ENCODE measurements at regions not wholly inside any gene's neighbourhood (a gene's known extent, or its start where the extent isn't known, plus 50 kb on each side); places are given as distances from the start of the nearest gene placed in this dataset.

DNA sequence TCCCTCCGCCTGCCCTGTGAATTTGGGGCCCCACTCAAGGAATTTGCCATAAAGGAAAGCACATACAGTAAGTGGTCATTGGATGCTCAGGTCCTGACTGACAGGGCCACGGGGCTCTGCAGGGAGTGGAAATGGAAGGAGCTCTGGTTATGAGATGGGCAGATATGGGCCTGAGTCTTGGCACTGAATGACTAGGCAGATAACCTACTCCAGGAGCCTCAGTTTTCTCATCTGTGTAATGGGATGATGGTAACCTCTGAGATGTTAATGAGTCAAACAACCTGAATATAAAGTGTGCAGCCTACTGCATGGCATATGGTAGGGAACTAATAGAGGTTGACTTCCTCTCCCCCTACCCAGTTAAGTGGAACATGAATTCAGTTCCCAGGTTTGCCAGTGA, 56.4 kb upstream of the NAA20 start:
- H3K27ac ChIP-seq (ENCODE audit: extremely low read length, insufficient read depth, low read length), result no peak overlapping the region
- FAIRE-seq (no peak), DNase-seq (ENCODE audit: low spot score) (no peak), ATAC-seq (no peak)
- WGBS (ENCODE audit: low lambda C conversion rate), result 89% methylated on average over 2 of the region's 2 CpGs
- no peaks in the 10 kb centered on the region for H3K27me3 ChIP-seq (ENCODE audit: control insufficient read depth in 1 of 2, insufficient read depth in 2 of 2, low read length in 2 of 2)
- intact Hi-C loops (cut with micrococcal nuclease; ENCODE audit: unreplicated experiment) (no loop called here), in situ Hi-C loops (cut with HindIII; ENCODE audit: extremely low pct_ligation_motif_present, low pct_unique_long_range_greater_than_20kb) (no loop called here)
- BruUV-seq (replicated peaks), result no TSS peak
- CTCF ChIA-PET (ENCODE audit: low intra/inter-chr PET ratio, low total read pairs), result no interaction called here
- H3K79me2 ChIP-seq (ENCODE audit: insufficient read depth, low read length), result no peaks in the 10 kb centered on the region
- peak; percentile 90 for TF ChIP-seq ZNF629 (CRISPR knock-in tag; conservative IDR thresholded peaks at IDR 0.05)
- no peak for TF ChIP-seq RARG (CRISPR knock-in tag; IDR thresholded peaks at IDR 0.05; ENCODE audit: low read depth)
- TF ChIP-seq ZMYM3 (CRISPR knock-in tag; IDR thresholded peaks at IDR 0.05), result peak; percentile 32; the same call in 1 of the 2 replicates
- TF ChIP-seq CHD4 (IDR thresholded peaks at IDR 0.05; ENCODE audit: borderline replicate concordance, low read length), result 0 out of 2 replicates have a peak, but pooled peaks have one; percentile 55
- TF ChIP-seq ZNF567 (CRISPR knock-in tag; IDR thresholded peaks at IDR 0.05; ENCODE audit: borderline replicate concordance), result no peak
- no peak for TF ChIP-seq RXRA (CRISPR knock-in tag; IDR thresholded peaks at IDR 0.05)
- no peak for TF ChIP-seq KAT8 (CRISPR knock-in tag; IDR thresholded peaks at IDR 0.05)
- no peaks in the 10 kb centered on the region for H3K36me3 ChIP-seq (replicated peaks in 1 of 2; ENCODE audit: control insufficient read depth in 1 of 2, insufficient read depth in 2 of 2, low read length in 2 of 2)
- H3K4me3 ChIP-seq (replicated peaks in 1 of 3; ENCODE audit: insufficient read depth in 1 of 3, low read depth in 2 of 3, low read length in 3 of 3), result no peak overlapping the region
- H3K4me2 ChIP-seq (ENCODE audit: low read depth, low read length), result no peak overlapping the region
- no peak overlapping the region for H2AFZ ChIP-seq (ENCODE audit: low read length)
- H4K20me1 ChIP-seq (ENCODE audit: insufficient read depth, low read length), result no peaks in the 10 kb centered on the region
- H3K9me3 ChIP-seq (ENCODE audit: low read length), result no peaks in the 10 kb centered on the region
- peaks cover 43% of the 10 kb centered on the region for H3K4me1 ChIP-seq (ENCODE audit: insufficient read depth, low read length)
- H3K9ac ChIP-seq (ENCODE audit: insufficient read depth, low read depth, low read length), result no peak overlapping the region
- POLR2A ChIA-PET, result no interaction called here

DNA sequence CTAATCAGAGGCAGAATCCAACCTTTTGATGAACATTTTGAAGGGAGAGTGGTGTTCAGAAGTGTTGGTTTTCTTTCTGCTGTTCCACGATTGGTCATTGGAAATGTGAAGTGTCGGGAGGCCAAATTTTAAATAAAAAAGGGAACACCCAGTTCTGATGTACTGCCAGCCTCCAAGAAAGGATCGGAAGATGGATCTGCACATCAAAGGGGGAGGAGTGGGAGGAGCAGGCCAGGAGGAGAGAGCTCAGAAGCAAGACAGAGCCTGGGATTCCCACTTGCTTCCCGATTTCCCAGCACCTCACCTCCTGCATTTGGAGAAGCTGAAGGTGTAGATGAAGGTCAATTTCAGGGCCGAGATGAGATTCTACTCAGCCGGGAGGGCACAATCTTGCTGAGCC, 55.9 kb upstream of the NAA20 start:
- no peak for ATAC-seq

More for the DNA sequence above, 55.9 kb upstream of the NAA20 start:
- DNase-seq (ENCODE audit: low spot score) (no peak), FAIRE-seq (no peak)
- in situ Hi-C loops (cut with HindIII; ENCODE audit: extremely low pct_ligation_motif_present, low pct_unique_long_range_greater_than_20kb) (no loop called here), intact Hi-C loops (cut with micrococcal nuclease; ENCODE audit: unreplicated experiment) (no loop called here)
- 79% methylated on average over 6 of the region's 6 CpGs for WGBS (ENCODE audit: low lambda C conversion rate)
- CTCF ChIA-PET (ENCODE audit: low intra/inter-chr PET ratio, low total read pairs), result no interaction called here
- no peak overlapping the region for H3K27ac ChIP-seq (ENCODE audit: extremely low read length, insufficient read depth, low read length)
- no peak overlapping the region for H3K9ac ChIP-seq (ENCODE audit: insufficient read depth, low read depth, low read length)
- no TSS peak for BruUV-seq (replicated peaks)
- POLR2A ChIA-PET, result interaction anchor here (1.3 kb wide), 1 partner anchor 16 kb away, joined by 5 read pairs; no protein-coding TSS in a partner anchor
- no peak overlapping the region for H3K4me3 ChIP-seq (replicated peaks in 1 of 3; ENCODE audit: insufficient read depth in 1 of 3, low read depth in 2 of 3, low read length in 3 of 3)
- no peaks in the 10 kb centered on the region for H3K27me3 ChIP-seq (ENCODE audit: control insufficient read depth in 1 of 2, insufficient read depth in 2 of 2, low read length in 2 of 2)
- H3K36me3 ChIP-seq (replicated peaks in 1 of 2; ENCODE audit: control insufficient read depth in 1 of 2, insufficient read depth in 2 of 2, low read length in 2 of 2), result no peaks in the 10 kb centered on the region
- H4K20me1 ChIP-seq (ENCODE audit: insufficient read depth, low read length), result no peaks in the 10 kb centered on the region
- H3K79me2 ChIP-seq (ENCODE audit: insufficient read depth, low read length), result no peaks in the 10 kb centered on the region
- H3K4me1 ChIP-seq (ENCODE audit: insufficient read depth, low read length), result peaks cover 49% of the 10 kb centered on the region
- no peaks in the 10 kb centered on the region for H3K9me3 ChIP-seq (ENCODE audit: low read length)
- no peak overlapping the region for H2AFZ ChIP-seq (ENCODE audit: low read length)
- TF ChIP-seq POLR2G (IDR thresholded peaks at IDR 0.05; ENCODE audit: low read depth, low read length), result no peak
- TF ChIP-seq ISX (CRISPR knock-in tag; conservative IDR thresholded peaks at IDR 0.05), result no peak
- TF ChIP-seq, protein P1, sequence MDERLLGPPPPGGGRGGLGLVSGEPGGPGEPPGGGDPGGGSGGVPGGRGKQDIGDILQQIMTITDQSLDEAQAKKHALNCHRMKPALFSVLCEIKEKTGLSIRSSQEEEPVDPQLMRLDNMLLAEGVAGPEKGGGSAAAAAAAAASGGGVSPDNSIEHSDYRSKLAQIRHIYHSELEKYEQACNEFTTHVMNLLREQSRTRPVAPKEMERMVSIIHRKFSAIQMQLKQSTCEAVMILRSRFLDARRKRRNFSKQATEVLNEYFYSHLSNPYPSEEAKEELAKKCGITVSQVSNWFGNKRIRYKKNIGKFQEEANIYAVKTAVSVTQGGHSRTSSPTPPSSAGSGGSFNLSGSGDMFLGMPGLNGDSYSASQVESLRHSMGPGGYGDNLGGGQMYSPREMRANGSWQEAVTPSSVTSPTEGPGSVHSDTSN (CRISPR knock-in tag; IDR thresholded peaks at IDR 0.05), result no peak
- no peak for TF ChIP-seq MIER3 (CRISPR knock-in tag; IDR thresholded peaks at IDR 0.05; ENCODE audit: borderline replicate concordance)
- no peak for TF ChIP-seq ZNF446 (CRISPR knock-in tag; IDR thresholded peaks at IDR 0.05)
- H3K4me2 ChIP-seq (ENCODE audit: low read depth, low read length), result no peak overlapping the region

Measured in HepG2 (cell line).